Stimulated activated CD8-positive, alpha-beta memory T cell treated with anti-CD3 and anti-CD28 coated beads, Interleukin-12 subunit alpha, Interleukin-12 subunit beta, amount 100 ng/mL, for 4 hours (primary cell): ENCODE measurements at regions not wholly inside any gene's neighbourhood (a gene's known extent, or its start where the extent isn't known, plus 50 kb on each side); places are given as distances from the start of the nearest gene placed in this dataset.
"Not testable (repeated sequence)": the region's sequence is repeated elsewhere in the genome, so short reads cannot be mapped to it uniquely, and the experiment has no call there.

Experiments
- DNase-seq: peaks from one replicate; pipeline ENCODE4 v3.0.0-alpha.2; 2020; ENCODE audit warnings: low read depth

GRCh38 chr2:175872721-175873120 is 129.3 kb downstream of the LNPK start:
- no peak for DNase-seq

GRCh38 chr2:175872005-175872348 is 130.1 kb downstream of the LNPK start:
- no peak for DNase-seq

GRCh38 chr2:175871331-175872004 is 130.6 kb downstream of the LNPK start:
- DNase-seq: no peak

- DNase-seq: no peak
Measured at GRCh38 chr2:175865716-175866115, 136.4 kb downstream of the LNPK start.

- DNase-seq: no peak
Measured at GRCh38 chr2:175864137-175864850, 137.8 kb downstream of the LNPK start.

GRCh38 chr2:175861958-175862357 is 140.1 kb downstream of the LNPK start:
- DNase-seq: no peak

GRCh38 chr2:175855794-175856453 is 146.1 kb downstream of the LNPK start:
- no peak for DNase-seq

- DNase-seq: no peak
Measured at GRCh38 chr2:175855236-175855635, 146.8 kb downstream of the LNPK start.

- DNase-seq: no peak
Measured at GRCh38 chr2:175854665-175855064, 147.4 kb downstream of the LNPK start.

GRCh38 chr2:175854129-175854528 is 147.9 kb downstream of the LNPK start:
- no peak for DNase-seq

GRCh38 chr2:175853616-175853890 is 148.5 kb downstream of the LNPK start:
- DNase-seq: no peak

- DNase-seq: no peak
Measured at GRCh38 chr2:175852879-175853615, 149.0 kb downstream of the LNPK start.

- no peak for DNase-seq
Measured at GRCh38 chr2:175847128-175847527, 154.9 kb downstream of the LNPK start.

- DNase-seq: no peak
Measured at GRCh38 chr2:175844169-175844568, 157.9 kb downstream of the LNPK start.

- no peak for DNase-seq
Measured at GRCh38 chr2:175843625-175844024, 158.4 kb downstream of the LNPK start.

GRCh38 chr2:175842996-175843395 is 159.1 kb downstream of the LNPK start:
- DNase-seq: no peak

- DNase-seq: not testable (repeated sequence)
Measured at GRCh38 chr2:175840765-175841164, 161.3 kb downstream of the LNPK start.

GRCh38 chr2:175840256-175840655 is 161.8 kb downstream of the LNPK start:
- no peak for DNase-seq

GRCh38 chr2:175838979-175839378 is 163.1 kb downstream of the LNPK start:
- no peak for DNase-seq

- no peak for DNase-seq
Measured at GRCh38 chr2:175837046-175837445, 165.0 kb downstream of the LNPK start.

- no peak for DNase-seq
Measured at GRCh38 chr2:175836361-175836760, 165.7 kb downstream of the LNPK start.

- DNase-seq: no peak
Measured at GRCh38 chr2:175834477-175834876, 167.6 kb downstream of the LNPK start.

GRCh38 chr2:175832866-175833265 is 169.2 kb downstream of the LNPK start:
- no peak for DNase-seq
